Activated CD4-positive, alpha-beta memory T cell treated with anti-CD3 and anti-CD28 coated beads for 36 hours (primary cell): ENCODE measurements at regions not wholly inside any gene's neighbourhood (a gene's known extent, or its start where the extent isn't known, plus 50 kb on each side); places are given as distances from the start of the nearest gene placed in this dataset.

Experiments used
- CTCF ChIA-PET: fragments of 350-600 bp; sonication (Branson Sonifier 250); formaldehyde crosslinking; loops from one replicate; lab custom pipeline; 2021; ENCODE audit warnings: antibody characterized with exemption, inconsistent platforms; lab: Charles Lee
- POLR2A ChIA-PET: fragments of 350-600 bp; sonication (Branson Sonifier 250); formaldehyde crosslinking; loops from one replicate; lab custom pipeline; 2021; ENCODE audit warnings: antibody characterized with exemption; lab: Charles Lee
- DNase-seq: peaks from one replicate; pipeline ENCODE4 v3.0.0-alpha.2; 2020
- H3K27ac Mint-ChIP-seq: one replicate; pipeline ENCODE4 v1.8.0; 2021; ENCODE audit warnings: mixed read lengths
- H3K27me3 Mint-ChIP-seq: one replicate; pipeline ENCODE4 v1.8.0; 2021; ENCODE audit warnings: mixed read lengths
- H3K36me3 Mint-ChIP-seq: one replicate; pipeline ENCODE4 v1.8.0; 2021; ENCODE audit warnings: mixed read lengths
- H3K4me1 Mint-ChIP-seq: one replicate; pipeline ENCODE4 v1.8.0; 2021; ENCODE audit warnings: low read depth, mixed read lengths
- H3K4me3 Mint-ChIP-seq: one replicate; pipeline ENCODE4 v1.8.0; 2021; ENCODE audit warnings: mild to moderate bottlenecking, mixed read lengths
- H3K9me3 Mint-ChIP-seq: one replicate; pipeline ENCODE4 v1.8.0; 2021; ENCODE audit warnings: mixed read lengths
- intact Hi-C: fragments of 100-400 bp; cut with micrococcal nuclease; formaldehyde crosslinking; loops from one replicate; pipeline ENCODE4 v1.15.1; 2023

DNA sequence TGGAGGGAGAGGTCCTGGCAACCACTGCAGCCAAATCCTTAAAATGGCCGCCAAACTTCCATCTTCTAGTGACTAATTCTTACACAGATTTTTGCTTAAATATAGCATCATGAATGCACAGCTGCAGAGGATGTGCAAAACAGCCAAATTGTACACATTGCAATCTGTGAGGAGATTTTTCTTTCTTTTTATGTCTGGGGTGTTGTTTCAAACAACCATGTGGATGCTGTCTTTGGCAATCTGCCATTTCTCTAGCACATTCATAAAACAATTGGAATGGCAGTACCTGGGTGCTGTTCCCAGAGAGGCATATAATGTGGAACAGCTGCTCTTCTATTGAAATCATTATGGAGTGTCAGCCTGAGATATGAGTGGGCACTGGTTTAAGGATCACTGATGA is 1082.9 kb upstream of the SEMA6A start:
- POLR2A ChIA-PET, result no interaction called here
- no peak overlapping the region for H3K4me3 Mint-ChIP-seq

DNA sequence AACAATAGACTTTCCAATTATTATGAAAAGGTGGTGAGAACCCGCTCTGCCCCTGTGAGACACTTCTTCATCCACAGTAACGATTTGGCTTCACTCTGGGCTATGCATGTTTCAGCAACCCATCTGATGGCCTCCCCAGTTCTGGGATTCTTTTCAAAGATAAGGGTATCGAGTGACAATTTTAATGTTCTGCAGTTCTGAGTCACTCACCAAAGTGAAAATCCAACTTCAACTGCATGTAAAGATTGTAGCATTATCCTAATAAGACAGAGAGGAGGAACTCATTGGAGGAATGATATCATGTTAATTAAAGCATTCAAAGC is 1078.3 kb upstream of the SEMA6A start:
- no peak for DNase-seq
- ChIA-PET POLR2A (no interaction called here), CTCF (no interaction called here)
- no peaks in the 10 kb centered on the region for H3K27me3 Mint-ChIP-seq
- intact Hi-C loops, result no loop called here
- no peak overlapping the region for H3K27ac Mint-ChIP-seq
- H3K4me1 Mint-ChIP-seq, result no peaks in the 10 kb centered on the region
- H3K9me3 Mint-ChIP-seq, result peaks cover 11% of the 10 kb centered on the region
- H3K36me3 Mint-ChIP-seq, result no peaks in the 10 kb centered on the region
- H3K4me3 Mint-ChIP-seq, result no peak overlapping the region

More for the DNA sequence above, 1082.9 kb upstream of the SEMA6A start:
- DNase-seq, result no peak
- Mint-ChIP-seq H3K27me3 (no peaks in the 10 kb centered on the region), H3K27ac (no peak overlapping the region), H3K36me3 (no peaks in the 10 kb centered on the region), H3K4me1 (no peaks in the 10 kb centered on the region), H3K9me3 (peaks cover 18% of the 10 kb centered on the region)
- CTCF ChIA-PET, result no interaction called here
- intact Hi-C loops, result no loop called here

DNA sequence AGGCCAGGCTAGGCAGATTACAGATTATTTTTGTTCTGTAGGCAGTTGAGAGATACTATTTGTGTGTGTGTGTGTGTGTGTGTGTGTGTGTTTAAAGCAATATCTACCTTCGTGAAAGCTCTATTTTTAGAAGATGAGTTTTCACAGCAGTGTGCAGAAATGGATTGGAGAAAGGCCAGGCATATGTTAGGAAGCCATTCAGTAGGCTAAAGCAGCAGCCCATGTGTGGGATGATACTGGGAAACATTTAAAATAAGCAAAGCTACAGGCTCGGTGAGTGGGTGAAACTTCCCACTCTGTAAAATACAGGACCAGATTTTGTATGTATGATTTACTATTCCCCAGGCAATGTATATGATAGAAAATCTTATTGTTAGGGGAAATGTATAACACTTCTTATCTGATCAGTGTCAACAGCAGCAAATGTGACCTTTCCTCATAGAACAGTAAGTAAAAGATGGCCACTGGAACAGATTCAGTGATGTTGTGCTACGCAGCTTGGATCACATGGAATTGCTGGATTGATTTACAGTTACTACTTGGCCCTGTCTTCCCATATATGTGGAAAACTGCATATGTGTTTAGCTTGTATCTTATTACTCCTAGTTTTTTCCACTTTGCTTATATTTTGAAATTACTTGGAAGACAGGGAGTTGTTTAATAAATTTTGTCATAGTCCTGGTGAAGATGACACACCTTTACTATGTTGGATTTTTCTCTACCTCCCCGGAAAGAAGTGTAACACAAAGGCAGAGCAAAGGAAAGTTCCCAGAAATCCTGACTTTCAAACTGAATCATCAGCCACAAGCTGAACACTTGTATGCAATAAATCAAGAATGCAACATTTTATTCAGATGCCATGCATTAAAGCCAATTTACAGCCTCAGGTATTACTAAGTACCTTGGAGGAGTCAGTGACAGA is 1077.7 kb upstream of the SEMA6A start:
- no peaks in the 10 kb centered on the region for H3K4me1 Mint-ChIP-seq
- CTCF ChIA-PET, result no interaction called here
- no peak overlapping the region for H3K27ac Mint-ChIP-seq
- H3K9me3 Mint-ChIP-seq, result peaks cover 9% of the 10 kb centered on the region
- intact Hi-C loops, result no loop called here
- H3K36me3 Mint-ChIP-seq, result no peaks in the 10 kb centered on the region
- H3K4me3 Mint-ChIP-seq, result no peak overlapping the region
- H3K27me3 Mint-ChIP-seq, result no peaks in the 10 kb centered on the region
- POLR2A ChIA-PET, result no interaction called here
- DNase-seq, result no peak

DNA sequence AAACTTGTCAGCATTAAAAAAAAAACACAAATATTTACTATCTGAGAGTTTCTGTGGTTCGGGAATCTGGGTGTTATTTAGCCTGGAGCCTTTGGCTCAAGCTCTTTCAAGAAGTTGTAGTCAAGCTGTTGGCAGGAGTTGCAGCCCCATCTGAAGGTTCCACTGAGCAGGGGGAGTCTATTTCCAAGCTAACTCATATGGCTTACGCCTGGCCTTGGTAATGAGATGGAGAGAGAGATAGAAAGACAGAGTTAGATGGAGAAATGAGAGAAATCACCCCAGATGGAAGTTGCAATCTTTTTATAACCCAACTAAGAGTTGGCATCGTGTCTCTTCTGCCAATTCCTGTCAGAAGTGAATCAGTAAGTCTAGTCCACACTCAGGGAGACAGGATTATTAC is 1075.2 kb upstream of the SEMA6A start:
- H3K4me3 Mint-ChIP-seq, result no peak overlapping the region
- POLR2A ChIA-PET, result no interaction called here
- intact Hi-C loops, result no loop called here

DNA sequence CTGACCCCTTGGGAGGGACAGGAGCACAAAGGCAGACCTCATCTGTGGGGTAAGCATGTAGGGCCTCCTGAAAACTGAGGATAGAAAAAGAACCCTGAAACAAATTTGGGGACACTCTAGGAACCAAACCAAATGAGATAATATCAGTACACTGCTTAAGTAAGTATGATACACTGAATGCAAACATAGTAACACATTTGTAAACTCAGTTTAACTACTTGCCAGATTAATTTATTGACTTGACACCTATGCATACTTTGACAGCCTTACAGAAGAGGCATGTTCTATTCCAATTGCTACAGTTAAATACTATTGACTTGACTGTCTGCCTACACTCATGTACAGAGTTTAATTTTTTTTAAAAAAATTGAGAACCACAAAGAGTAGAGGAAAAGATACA is 1070.8 kb upstream of the SEMA6A start:
- no peak overlapping the region for H3K27ac Mint-ChIP-seq
- DNase-seq, result no peak
- H3K4me1 Mint-ChIP-seq, result no peaks in the 10 kb centered on the region
- ChIA-PET CTCF (no interaction called here), POLR2A (no interaction called here)
- peaks cover 8% of the 10 kb centered on the region for H3K9me3 Mint-ChIP-seq
- H3K36me3 Mint-ChIP-seq, result no peaks in the 10 kb centered on the region
- no peak overlapping the region for H3K4me3 Mint-ChIP-seq
- intact Hi-C loops, result no loop called here
- no peaks in the 10 kb centered on the region for H3K27me3 Mint-ChIP-seq

More for the DNA sequence above, 1075.2 kb upstream of the SEMA6A start:
- DNase-seq, result no peak
- Mint-ChIP-seq H3K9me3 (peaks cover 9% of the 10 kb centered on the region), H3K27me3 (no peaks in the 10 kb centered on the region), H3K27ac (no peak overlapping the region), H3K36me3 (no peaks in the 10 kb centered on the region), H3K4me1 (no peaks in the 10 kb centered on the region)
- CTCF ChIA-PET, result no interaction called here

DNA sequence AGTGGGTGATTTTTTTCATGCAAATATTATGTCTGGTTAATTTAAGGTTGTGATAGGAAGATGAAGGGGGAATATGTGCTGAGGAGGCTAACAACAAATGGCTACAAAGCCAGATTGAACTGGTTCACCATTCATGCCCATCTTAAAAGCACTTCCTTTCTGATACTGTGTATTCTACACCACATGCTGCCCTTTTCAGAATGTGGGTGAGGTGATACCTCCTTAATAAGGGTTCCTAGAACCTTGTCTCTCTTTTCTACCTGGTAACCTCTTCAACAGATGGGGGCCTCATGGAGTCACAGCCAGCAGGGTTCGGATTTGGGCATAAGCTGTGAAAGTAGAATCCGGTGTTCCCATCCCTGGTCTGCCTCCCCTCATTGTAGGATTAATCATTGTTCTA is 1064.0 kb upstream of the SEMA6A start:
- H3K9me3 Mint-ChIP-seq, result peaks cover 12% of the 10 kb centered on the region
- no peak overlapping the region for H3K27ac Mint-ChIP-seq
- POLR2A ChIA-PET, result no interaction called here

DNA sequence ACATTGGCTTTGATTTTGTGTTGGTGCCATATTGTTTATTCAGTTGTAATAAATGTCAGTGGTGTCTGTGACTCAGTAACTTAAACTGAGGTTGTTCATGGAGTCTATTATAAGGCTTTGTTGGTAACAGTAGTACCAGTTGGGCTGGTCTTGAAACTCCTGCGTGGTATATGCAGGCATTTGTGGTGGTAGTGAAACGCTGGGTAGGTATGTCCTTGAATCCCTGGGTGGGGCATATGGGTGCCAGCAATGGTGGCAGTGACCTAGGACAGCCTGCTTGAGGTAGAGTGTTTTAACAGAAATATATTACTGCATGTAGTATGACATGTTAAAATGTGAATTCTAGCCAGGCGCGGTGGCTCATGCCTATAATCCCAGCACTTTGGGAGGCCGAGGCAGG is 1058.5 kb upstream of the SEMA6A start:
- intact Hi-C loops, result no loop called here
- Mint-ChIP-seq H3K27me3 (no peaks in the 10 kb centered on the region), H3K4me3 (no peak overlapping the region), H3K4me1 (no peaks in the 10 kb centered on the region), H3K27ac (no peak overlapping the region), H3K9me3 (peaks cover 41% of the 10 kb centered on the region), H3K36me3 (no peaks in the 10 kb centered on the region)
- ChIA-PET POLR2A (no interaction called here), CTCF (no interaction called here)
- no peak for DNase-seq

More for the DNA sequence above, 1064.0 kb upstream of the SEMA6A start:
- DNase-seq, result no peak
- CTCF ChIA-PET, result no interaction called here
- intact Hi-C loops, result no loop called here
- no peaks in the 10 kb centered on the region for H3K36me3 Mint-ChIP-seq
- no peaks in the 10 kb centered on the region for H3K4me1 Mint-ChIP-seq
- H3K27me3 Mint-ChIP-seq, result no peaks in the 10 kb centered on the region
- no peak overlapping the region for H3K4me3 Mint-ChIP-seq

DNA sequence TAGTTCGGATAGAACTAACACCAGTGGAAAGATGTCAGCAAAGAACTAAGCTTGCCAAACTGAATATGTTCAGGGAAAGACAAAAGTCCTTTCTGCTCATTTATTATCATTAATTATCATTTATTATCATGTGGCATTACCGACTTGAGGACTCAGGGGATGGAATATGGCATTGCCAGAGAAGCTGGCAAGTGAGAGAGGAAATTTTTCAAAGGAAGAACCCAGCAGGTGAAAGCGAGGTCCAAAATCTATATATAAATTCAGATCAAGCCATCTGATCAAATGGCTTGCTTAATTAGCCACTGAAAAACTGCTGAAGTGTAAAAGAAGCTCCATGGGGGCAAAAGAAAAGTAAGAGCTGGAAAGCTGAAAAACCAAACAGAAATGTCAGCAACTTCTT is 1049.6 kb upstream of the SEMA6A start:
- H3K27me3 Mint-ChIP-seq, result no peaks in the 10 kb centered on the region
- H3K4me1 Mint-ChIP-seq, result no peaks in the 10 kb centered on the region
- ChIA-PET CTCF (no interaction called here), POLR2A (interaction anchor here (0.6 kb wide), 1 partner anchor 82 kb away, joined by 4 read pairs; no protein-coding TSS in a partner anchor)
- intact Hi-C loops, result no loop called here
- no peak for DNase-seq
- H3K9me3 Mint-ChIP-seq, result peaks cover 20% of the 10 kb centered on the region
- no peak overlapping the region for H3K27ac Mint-ChIP-seq
- no peak overlapping the region for H3K4me3 Mint-ChIP-seq
- H3K36me3 Mint-ChIP-seq, result no peaks in the 10 kb centered on the region

DNA sequence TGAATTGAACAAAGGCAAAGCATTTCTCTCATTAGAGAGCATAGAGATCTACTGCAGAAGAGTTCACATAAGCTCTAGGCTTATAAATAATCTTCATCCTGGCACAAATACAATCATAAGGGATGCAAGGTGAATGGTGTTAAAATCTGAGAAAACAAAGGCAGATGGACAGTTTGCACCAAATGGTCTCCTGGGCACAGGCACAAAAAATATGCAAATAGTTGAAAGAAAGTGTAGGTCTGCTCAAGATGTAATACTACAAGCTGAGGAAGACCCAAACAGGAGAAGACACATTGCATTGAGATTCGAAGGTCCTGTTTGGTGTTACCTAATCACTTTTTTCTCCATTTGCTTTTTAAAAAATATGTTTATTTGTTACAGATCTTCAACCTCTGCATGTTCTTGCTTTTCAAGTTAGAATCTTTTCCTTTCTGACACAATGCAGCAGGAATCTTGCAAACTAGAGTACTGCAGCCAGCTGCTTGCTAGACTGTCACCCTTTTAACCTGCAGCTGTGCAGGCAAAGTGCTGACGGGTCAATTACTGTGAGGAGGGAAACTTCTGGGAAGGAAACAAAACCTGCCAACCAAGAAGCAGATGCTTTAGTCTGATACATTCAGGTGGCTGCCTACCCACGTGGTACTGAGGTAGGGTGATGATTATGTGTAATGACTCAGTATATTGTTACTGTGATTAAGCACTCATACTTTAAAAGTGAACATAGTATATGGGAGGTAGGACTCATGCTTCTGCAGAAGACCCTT is 1048.6 kb upstream of the SEMA6A start:
- POLR2A ChIA-PET, result no interaction called here
- no peaks in the 10 kb centered on the region for H3K36me3 Mint-ChIP-seq
- CTCF ChIA-PET, result no interaction called here
- no peak overlapping the region for H3K27ac Mint-ChIP-seq
- intact Hi-C loops, result no loop called here
- DNase-seq, result no peak
- no peaks in the 10 kb centered on the region for H3K4me1 Mint-ChIP-seq
- no peaks in the 10 kb centered on the region for H3K27me3 Mint-ChIP-seq
- peaks cover 17% of the 10 kb centered on the region for H3K9me3 Mint-ChIP-seq
- no peak overlapping the region for H3K4me3 Mint-ChIP-seq

DNA sequence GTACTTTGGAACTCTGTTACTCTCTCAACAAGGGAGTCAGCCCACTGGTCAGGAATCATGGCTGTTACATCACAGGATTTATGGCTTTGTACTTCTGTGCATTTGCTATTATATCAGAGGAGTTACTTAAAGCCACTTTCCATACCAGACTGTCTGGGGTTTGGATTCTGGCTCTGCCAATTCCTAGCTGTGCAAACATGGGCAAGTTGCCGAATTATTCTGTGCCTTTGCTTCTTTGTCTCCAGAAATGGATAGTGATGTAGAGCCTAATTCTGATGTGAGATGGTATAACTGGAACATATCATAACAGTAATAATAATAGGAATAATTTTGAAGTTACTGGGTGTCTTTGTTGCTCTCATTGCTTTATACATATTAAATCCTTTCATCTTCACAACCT is 1047.3 kb upstream of the SEMA6A start:
- intact Hi-C loops, result no loop called here
- Mint-ChIP-seq H3K27me3 (no peaks in the 10 kb centered on the region), H3K9me3 (peaks cover 11% of the 10 kb centered on the region), H3K4me3 (no peak overlapping the region), H3K4me1 (no peaks in the 10 kb centered on the region), H3K36me3 (no peaks in the 10 kb centered on the region), H3K27ac (no peak overlapping the region)
- ChIA-PET POLR2A (no interaction called here), CTCF (no interaction called here)
- no peak for DNase-seq

DNA sequence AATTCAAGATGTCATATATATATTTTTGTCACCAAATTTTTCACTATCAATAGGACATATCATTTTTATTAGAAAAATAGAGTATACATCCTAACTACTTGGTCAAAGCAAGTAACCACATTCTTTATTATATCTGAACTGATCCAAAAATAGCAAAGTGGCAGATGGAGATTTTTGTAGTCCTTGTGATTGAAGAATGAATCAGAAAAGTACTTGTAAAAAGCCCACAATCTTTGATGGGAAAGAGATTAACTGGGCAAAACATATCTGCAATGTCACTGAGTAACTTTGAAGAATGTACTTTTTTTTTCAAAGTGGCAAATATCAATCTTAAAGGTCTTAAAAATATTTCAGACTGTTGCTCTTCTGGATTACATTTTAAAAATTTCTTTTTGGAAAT is 1040.6 kb upstream of the SEMA6A start:
- Mint-ChIP-seq H3K27ac (no peak overlapping the region), H3K4me3 (no peak overlapping the region), H3K36me3 (no peaks in the 10 kb centered on the region), H3K27me3 (no peaks in the 10 kb centered on the region), H3K4me1 (no peaks in the 10 kb centered on the region), H3K9me3 (peaks cover 5% of the 10 kb centered on the region)
- POLR2A ChIA-PET, result no interaction called here
- DNase-seq, result no peak
- intact Hi-C loops, result no loop called here
- CTCF ChIA-PET, result no interaction called here

DNA sequence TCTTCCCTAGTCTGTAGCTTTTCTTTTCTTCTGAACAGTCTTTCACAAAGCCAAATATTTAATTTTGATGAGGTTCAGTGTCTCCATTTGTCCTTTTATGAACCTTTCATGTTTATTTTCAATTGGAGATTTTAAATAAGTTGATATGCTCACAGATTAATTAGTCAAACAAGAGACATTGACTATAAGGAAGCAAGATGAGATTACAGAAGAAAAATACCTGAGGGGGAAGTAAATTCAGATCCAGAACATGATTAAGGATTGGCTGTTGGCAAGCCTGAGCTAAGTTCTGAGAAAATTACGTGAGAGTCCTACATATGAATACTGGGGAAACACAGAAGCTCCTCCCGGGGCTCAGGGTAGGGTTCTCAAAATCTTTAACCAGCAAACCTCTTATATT is 1039.8 kb upstream of the SEMA6A start:
- H3K4me1 Mint-ChIP-seq, result no peaks in the 10 kb centered on the region
- peaks cover 9% of the 10 kb centered on the region for H3K9me3 Mint-ChIP-seq
- no peak overlapping the region for H3K27ac Mint-ChIP-seq
- CTCF ChIA-PET, result no interaction called here
- no peak for DNase-seq
- no peaks in the 10 kb centered on the region for H3K27me3 Mint-ChIP-seq
- no peak overlapping the region for H3K4me3 Mint-ChIP-seq
- intact Hi-C loops, result no loop called here
- POLR2A ChIA-PET, result no interaction called here
- no peaks in the 10 kb centered on the region for H3K36me3 Mint-ChIP-seq
